ENCODE measurements at regions not wholly inside any gene's neighbourhood (a gene's known extent, or its start where the extent isn't known, plus 50 kb on each side); places are given as distances from the start of the nearest gene placed in this dataset. TPM values are rescaled to one million over a fixed set of nuclear protein-coding genes. Genes with fewer than 3 reads are reported as not detected.

DNA sequence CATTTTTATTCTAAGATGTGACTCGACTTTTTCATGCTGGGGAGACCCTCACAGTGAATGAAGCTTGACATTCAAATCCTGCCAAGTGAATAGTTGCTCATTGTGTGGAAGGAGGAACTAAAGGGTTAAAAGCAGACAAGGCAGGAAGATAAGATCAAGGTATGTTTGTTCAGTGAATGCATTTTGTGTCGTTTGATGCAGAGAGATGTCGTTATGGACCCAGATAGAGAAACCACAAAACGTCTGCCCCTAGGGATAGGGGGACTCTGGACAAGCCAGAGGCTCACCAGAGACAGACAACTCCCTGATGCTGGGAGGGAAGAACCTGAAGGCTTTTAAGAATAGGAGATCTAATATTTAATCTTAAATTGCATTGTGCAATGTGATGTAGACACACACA is 72.5 kb upstream of the MYL2 start:
- H3K9ac ChIP-seq (ENCODE audit: low read depth in 1 of 3, low read length in 3 of 3) = no peak overlapping the region
- no peaks in the 10 kb centered on the region for H3K36me3 ChIP-seq (ENCODE audit: control insufficient read depth in 3 of 3, insufficient read depth in 3 of 3, low read length in 3 of 3)
- H3K4me3 ChIP-seq (ENCODE audit: low read length in 3 of 3) = no peak overlapping the region
- H3K27ac ChIP-seq (ENCODE audit: low read depth, low read length) = no peak overlapping the region
- peaks cover 4 to 8% (median 5%) of the 10 kb centered on the region in 3 donors for H3K4me1 ChIP-seq (ENCODE audit: control insufficient read depth in 3 of 3, insufficient read depth in 3 of 3, low read length in 3 of 3)
- H3K9me3 ChIP-seq (ENCODE audit: control insufficient read depth in 3 of 3, low read length in 3 of 3) = peaks cover 0 to 4% (median 2%) of the 10 kb centered on the region in 3 donors
- H3K27me3 ChIP-seq (ENCODE audit: control insufficient read depth in 3 of 3, insufficient read depth in 3 of 3, low read length in 3 of 3) = peaks cover 0 to 4% (median 0%) of the 10 kb centered on the region in 3 donors

DNA sequence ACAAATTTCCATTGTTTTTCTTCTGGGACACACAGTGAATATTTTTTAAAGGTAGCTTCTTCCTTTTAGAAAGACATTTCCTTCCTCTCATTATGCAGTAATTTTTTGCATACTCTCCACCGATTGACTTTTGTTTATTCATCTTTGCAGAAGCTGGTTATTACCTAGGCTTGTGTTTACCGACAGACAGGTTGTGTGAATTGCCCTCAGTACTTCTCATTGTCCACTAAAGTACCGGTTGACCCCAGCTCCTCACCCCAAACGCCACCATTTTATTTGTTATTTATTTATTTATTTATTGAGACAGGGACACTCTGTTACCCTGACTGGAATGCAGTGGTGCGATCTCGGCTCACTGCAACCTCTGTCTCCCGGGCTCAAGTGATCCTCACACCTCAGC is 63.4 kb upstream of the MYL2 start:
- H3K27me3 ChIP-seq (ENCODE audit: control insufficient read depth in 3 of 3, insufficient read depth in 3 of 3, low read length in 3 of 3) = peaks cover 0 to 3% (median 0%) of the 10 kb centered on the region in 3 donors
- H3K4me3 ChIP-seq (ENCODE audit: low read length in 3 of 3) = no peak overlapping the region

DNA sequence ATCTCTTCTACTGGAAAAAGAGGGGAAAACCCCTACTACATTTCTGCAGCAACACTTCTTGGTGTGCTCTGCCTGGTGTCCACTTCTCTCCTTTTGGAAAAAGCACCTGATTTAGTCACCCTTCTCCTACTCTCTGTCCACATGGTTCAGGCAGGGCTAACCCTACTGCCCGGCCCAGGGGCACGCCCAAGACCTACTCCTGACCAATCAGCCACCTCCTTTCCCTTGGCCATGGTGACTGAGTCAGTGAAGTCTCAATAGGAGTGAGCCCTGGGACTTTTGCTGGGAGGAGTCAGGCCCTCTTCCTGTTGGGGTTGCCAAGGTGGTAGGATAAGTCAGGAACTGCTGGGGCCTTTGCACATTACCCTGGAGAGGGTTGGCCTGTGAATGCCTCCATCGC is 52.5 kb upstream of the MYL2 start:
- Histone ChIP-seq H3K27me3 (ENCODE audit: control insufficient read depth in 3 of 3, insufficient read depth in 3 of 3, low read length in 3 of 3) (peaks cover 0 to 3% (median 0%) of the 10 kb centered on the region in 3 donors), H3K9me3 (ENCODE audit: control insufficient read depth in 3 of 3, low read length in 3 of 3) (no peaks in the 10 kb centered on the region), H3K27ac (ENCODE audit: low read depth, low read length) (no peak overlapping the region), H3K36me3 (ENCODE audit: control insufficient read depth in 3 of 3, insufficient read depth in 3 of 3, low read length in 3 of 3) (no peaks in the 10 kb centered on the region), H3K4me1 (ENCODE audit: control insufficient read depth in 3 of 3, insufficient read depth in 3 of 3, low read length in 3 of 3) (no peaks in the 10 kb centered on the region), H3K4me3 (ENCODE audit: low read length in 3 of 3) (no peak overlapping the region), H3K9ac (ENCODE audit: low read depth in 1 of 3, low read length in 3 of 3) (no peak overlapping the region)

More for the DNA sequence above, 63.4 kb upstream of the MYL2 start:
- no peaks in the 10 kb centered on the region for H3K9me3 ChIP-seq (ENCODE audit: control insufficient read depth in 3 of 3, low read length in 3 of 3)
- no peak overlapping the region for H3K27ac ChIP-seq (ENCODE audit: low read depth, low read length)
- H3K9ac ChIP-seq (ENCODE audit: low read depth in 1 of 3, low read length in 3 of 3) = no peak overlapping the region
- peaks cover 0 to 6% (median 0%) of the 10 kb centered on the region in 3 donors for H3K4me1 ChIP-seq (ENCODE audit: control insufficient read depth in 3 of 3, insufficient read depth in 3 of 3, low read length in 3 of 3)
- no peaks in the 10 kb centered on the region for H3K36me3 ChIP-seq (ENCODE audit: control insufficient read depth in 3 of 3, insufficient read depth in 3 of 3, low read length in 3 of 3)

DNA sequence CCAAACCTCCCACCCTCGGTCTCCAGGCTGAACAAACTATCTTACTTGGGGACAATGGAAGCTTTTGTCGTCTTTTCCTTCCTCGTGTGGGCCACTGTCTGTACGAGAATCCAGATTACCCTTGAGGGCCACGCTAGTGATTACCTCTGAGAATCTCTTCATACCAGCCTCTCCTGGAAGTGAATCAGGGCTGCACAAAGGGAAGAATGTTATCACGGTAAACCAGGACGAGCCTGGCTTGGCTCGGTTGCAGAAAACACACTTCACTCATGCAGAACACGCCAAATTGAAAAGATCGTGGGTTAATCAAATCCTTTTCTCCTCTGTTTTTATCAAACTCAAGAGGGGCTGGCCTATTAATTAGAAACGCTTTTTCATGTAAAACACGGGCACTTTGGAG is 51.6 kb upstream of the MYL2 start:
- Histone ChIP-seq H3K4me1 (ENCODE audit: control insufficient read depth in 3 of 3, insufficient read depth in 3 of 3, low read length in 3 of 3) (no peaks in the 10 kb centered on the region), H3K27me3 (ENCODE audit: control insufficient read depth in 3 of 3, insufficient read depth in 3 of 3, low read length in 3 of 3) (peaks cover 0 to 6% (median 2%) of the 10 kb centered on the region in 3 donors), H3K9ac (ENCODE audit: low read depth in 1 of 3, low read length in 3 of 3) (no peak overlapping the region), H3K27ac (ENCODE audit: low read depth, low read length) (no peak overlapping the region), H3K9me3 (ENCODE audit: control insufficient read depth in 3 of 3, low read length in 3 of 3) (no peaks in the 10 kb centered on the region), H3K4me3 (ENCODE audit: low read length in 3 of 3) (no peak overlapping the region), H3K36me3 (ENCODE audit: control insufficient read depth in 3 of 3, insufficient read depth in 3 of 3, low read length in 3 of 3) (no peaks in the 10 kb centered on the region)

DNA sequence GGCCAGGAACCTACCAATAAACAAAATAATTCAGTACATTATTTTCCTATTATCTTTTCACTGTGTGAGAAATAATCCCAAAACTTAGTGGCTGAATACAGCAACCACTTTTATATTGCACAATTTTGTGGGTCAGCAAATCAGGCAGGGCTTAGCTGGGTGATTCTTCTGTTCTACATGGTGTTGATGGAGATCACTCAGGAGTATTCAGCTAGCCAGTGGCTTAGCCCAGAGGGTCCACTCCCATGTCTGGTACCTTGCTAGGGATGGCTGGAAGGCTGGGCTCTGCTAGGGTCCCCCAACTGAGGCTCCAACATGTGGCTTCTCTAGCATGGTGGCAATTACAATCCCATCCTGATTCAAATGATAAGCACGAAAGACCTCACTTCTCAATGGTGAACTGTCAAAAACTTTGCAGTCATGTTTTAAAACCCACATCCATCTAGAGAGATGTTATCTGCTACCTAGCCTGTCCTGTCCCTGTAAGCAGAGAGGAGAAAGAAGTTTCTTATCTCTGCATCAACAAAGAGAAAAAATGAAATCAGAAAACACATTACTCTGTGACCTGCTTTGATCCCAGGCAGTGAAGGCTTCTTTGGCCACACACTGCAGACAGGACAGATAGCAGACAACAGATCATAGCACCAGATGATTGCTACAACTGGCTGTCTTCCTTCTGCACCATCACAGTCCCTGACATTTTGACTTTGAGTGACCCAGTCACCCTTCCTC is 51.0 kb upstream of the MYL2 start:
- H3K9ac ChIP-seq (ENCODE audit: low read depth in 1 of 3, low read length in 3 of 3) = no peak overlapping the region
- no peak overlapping the region for H3K4me3 ChIP-seq (ENCODE audit: low read length in 3 of 3)
- peaks cover 0 to 6% (median 6%) of the 10 kb centered on the region in 3 donors for H3K27me3 ChIP-seq (ENCODE audit: control insufficient read depth in 3 of 3, insufficient read depth in 3 of 3, low read length in 3 of 3)
- no peaks in the 10 kb centered on the region for H3K4me1 ChIP-seq (ENCODE audit: control insufficient read depth in 3 of 3, insufficient read depth in 3 of 3, low read length in 3 of 3)
- H3K9me3 ChIP-seq (ENCODE audit: control insufficient read depth in 3 of 3, low read length in 3 of 3) = no peaks in the 10 kb centered on the region
- no peaks in the 10 kb centered on the region for H3K36me3 ChIP-seq (ENCODE audit: control insufficient read depth in 3 of 3, insufficient read depth in 3 of 3, low read length in 3 of 3)
- H3K27ac ChIP-seq (ENCODE audit: low read depth, low read length) = no peak overlapping the region

Small RNA genes in the stretch of these regions (small RNA-seq; reads per million reads assigned to genes)
- gene MIR6760 = not detected

Measured in skeletal muscle tissue (tissue), 4 donors.